IMR-90 (cell line): ENCODE measurements at regions not wholly inside any gene's neighbourhood (a gene's known extent, or its start where the extent isn't known, plus 50 kb on each side); places are given as distances from the start of the nearest gene placed in this dataset.

ENCODE experiments used
- ATAC-seq: fragments of 200-7000 bp; cut with Tn5 transposase; 2 replicates; pipeline ENCODE4 v1.9.1; 2020; ENCODE audit warnings: low read depth, mild to moderate bottlenecking, moderate library complexity
- BruUV-seq: library from RNA; stranded (reverse); fragments of 400-500 nt; replicated peaks from 2 replicates; lab custom pipeline; 2021; lab: Mats Ljungman, UMichigan
- CTCF ChIA-PET: fragments of 300-600 bp; formaldehyde crosslinking; extraction: SDS; loops from one replicate; lab custom pipeline; 2021; ENCODE audit warnings: antibody characterized with exemption; lab: Yijun Ruan, JAX
- POLR2A ChIA-PET: fragments of 300-600 bp; sonication (Branson Sonifier 250); formaldehyde crosslinking; loops from one replicate; lab custom pipeline; 2022; ENCODE audit warnings: antibody characterized with exemption; ENCODE audit not compliant: unreplicated experiment; lab: Charles Lee
- DNase-seq: peaks from one replicate; pipeline ENCODE4 v3.0.0; 2013
- H2AFZ ChIP-seq: replicated peaks from 2 replicates; pipeline ENCODE3; 2013; ENCODE audit warnings: low read length, mild to moderate bottlenecking; ENCODE audit not compliant: poor library complexity
- H2AK5ac ChIP-seq: 2 replicates; pipeline ENCODE4 v1.6.1; 2013; ENCODE audit warnings: low read depth, low read length, inconsistent platforms
- H2AK9ac ChIP-seq: replicated peaks from 2 replicates; pipeline ENCODE3; 2013; ENCODE audit warnings: mild to moderate bottlenecking, low read depth, low read length, moderate library complexity; ENCODE audit not compliant: poor library complexity
- H2BK120ac ChIP-seq: 2 replicates; pipeline ENCODE4 v1.6.1; 2013; ENCODE audit warnings: low read depth, low read length, inconsistent platforms
- H2BK15ac ChIP-seq: 3 replicates; pipeline ENCODE4 v1.6.1; 2013; ENCODE audit warnings: low read depth, low read length, inconsistent platforms
- H2BK20ac ChIP-seq: 2 replicates; pipeline ENCODE4 v1.6.1; 2013; ENCODE audit warnings: low read depth, mild to moderate bottlenecking, inconsistent platforms, low read length, moderate library complexity
- H2BK5ac ChIP-seq: 2 replicates; pipeline ENCODE4 v1.6.1; 2013; ENCODE audit warnings: mild to moderate bottlenecking, low read depth, low read length, inconsistent platforms; ENCODE audit not compliant: poor library complexity, severe bottlenecking
- H3K14ac ChIP-seq: replicated peaks from 2 replicates; pipeline ENCODE4 v1.6.1; 2013; ENCODE audit warnings: low read depth, low read length, inconsistent platforms
- H3K18ac ChIP-seq: 2 replicates; pipeline ENCODE4 v1.6.1; 2013; ENCODE audit warnings: low read depth, low read length, control low read depth
- H3K23ac ChIP-seq: 2 replicates; pipeline ENCODE4 v1.6.1; 2013; ENCODE audit warnings: low read depth, low read length, inconsistent platforms
- H3K27ac ChIP-seq: 2 replicates; pipeline ENCODE4 v1.5.1; 2013; ENCODE audit warnings: mild to moderate bottlenecking, control low read depth, low read length; ENCODE audit not compliant: insufficient read depth
- H3K27me3 ChIP-seq: 2 replicates; pipeline ENCODE4 v1.6.1; 2013; ENCODE audit warnings: low read length; ENCODE audit not compliant: control insufficient read depth, insufficient read depth
- H3K36me3 ChIP-seq: 2 replicates; pipeline ENCODE4 v1.6.1; 2013; ENCODE audit warnings: low read length, mixed read lengths; ENCODE audit not compliant: control insufficient read depth, insufficient read depth
- H3K4ac ChIP-seq: 2 replicates; pipeline ENCODE4 v1.6.1; 2013; ENCODE audit warnings: low read depth, low read length, inconsistent platforms
- H3K4me1 ChIP-seq: 2 replicates; pipeline ENCODE4 v1.6.1; 2013; ENCODE audit warnings: low read length, mixed read lengths; ENCODE audit not compliant: control insufficient read depth, insufficient read depth
- H3K4me2 ChIP-seq: 2 replicates; pipeline ENCODE4 v1.6.1; 2013; ENCODE audit warnings: low read depth, mild to moderate bottlenecking, control low read depth, low read length, moderate library complexity
- H3K4me3 ChIP-seq: 2 replicates; pipeline ENCODE4 v1.5.1; 2013; ENCODE audit warnings: low read depth, mild to moderate bottlenecking, control low read depth, low read length, moderate library complexity; ENCODE audit not compliant: insufficient read depth
- H3K56ac ChIP-seq: 2 replicates; pipeline ENCODE4 v1.6.1; 2013; ENCODE audit warnings: low read length, inconsistent platforms; ENCODE audit not compliant: insufficient read depth; ENCODE audit errors: extremely low read depth
- H3K79me1 ChIP-seq, 2 experiments: 2 replicates each; pipeline ENCODE4 v1.6.1; 2013; ENCODE audit warnings: low read length in 2 of 2, inconsistent platforms in 1 of 2, low read depth in 1 of 2
- H3K9ac ChIP-seq: 2 replicates; pipeline ENCODE4 v1.6.1; 2013; ENCODE audit warnings: low read depth, low read length, control low read depth
- H3K9me1 ChIP-seq: 2 replicates; pipeline ENCODE4 v1.6.1; 2013; ENCODE audit warnings: low read length, inconsistent platforms; ENCODE audit not compliant: insufficient read depth
- H3K9me3 ChIP-seq: 2 replicates; pipeline ENCODE4 v1.6.1; 2013; ENCODE audit warnings: low read length; ENCODE audit not compliant: control insufficient read depth, insufficient read depth
- H4K20me1 ChIP-seq: 2 replicates; pipeline ENCODE4 v1.6.1; 2013; ENCODE audit warnings: low read length, inconsistent platforms; ENCODE audit not compliant: insufficient read depth
- H4K5ac ChIP-seq: 2 replicates; pipeline ENCODE4 v1.6.1; 2013; ENCODE audit warnings: mild to moderate bottlenecking, low read depth, low read length, control low read depth
- H4K8ac ChIP-seq, 2 experiments: 2 replicates each; pipeline ENCODE4 v1.6.1; 2013; ENCODE audit warnings: low read depth in 2 of 2, low read length in 2 of 2, control low read depth in 1 of 2, inconsistent platforms in 1 of 2
- H4K91ac ChIP-seq: 2 replicates; pipeline ENCODE4 v1.6.1; 2013; ENCODE audit warnings: low read depth, low read length, inconsistent platforms; ENCODE audit not compliant: insufficient read depth
- CEBPB ChIP-seq: IDR thresholded peaks from 2 replicates; pipeline ENCODE4 v1.6.1; 2012; ENCODE audit warnings: low read depth, low read length, improper control_type of control experiment
- MAZ ChIP-seq: IDR thresholded peaks from 2 replicates; pipeline ENCODE4 v1.6.1; 2012; ENCODE audit warnings: low read depth, mild to moderate bottlenecking, low read length, improper control_type of control experiment, moderate library complexity, borderline replicate concordance
- MXI1 ChIP-seq: IDR thresholded peaks from 2 replicates; pipeline ENCODE4 v1.6.1; 2012; ENCODE audit warnings: low read depth, mild to moderate bottlenecking, low read length, moderate library complexity, borderline replicate concordance
- NFE2L2 ChIP-seq: fragments of 150-350 bp; IDR thresholded peaks from 2 replicates; pipeline ENCODE4 v1.6.1; 2016; ENCODE audit warnings: low read depth, mild to moderate bottlenecking, low read length
- POLR2A ChIP-seq: IDR thresholded peaks from 2 replicates; pipeline ENCODE4 v1.6.1; 2012; ENCODE audit warnings: mild to moderate bottlenecking, low read depth, low read length
- RAD21 ChIP-seq: IDR thresholded peaks from 2 replicates; pipeline ENCODE4 v1.6.1; 2012; ENCODE audit warnings: low read length, improper control_type of control experiment
- RCOR1 ChIP-seq: IDR thresholded peaks from 2 replicates; pipeline ENCODE4 v1.6.1; 2012; ENCODE audit warnings: mild to moderate bottlenecking, low read length, improper control_type of control experiment; ENCODE audit not compliant: insufficient replicate concordance
- SMC3 ChIP-seq: fragments of 150-350 bp; IDR thresholded peaks from 2 replicates; pipeline ENCODE4 v1.6.1; 2016; ENCODE audit warnings: low read depth, mild to moderate bottlenecking, antibody characterized with exemption, low read length, moderate library complexity
- WGBS, 2 experiments: methylation state at CpG; one replicate each; pipeline versions ENCODE4 v1.1.5 to v1.1.7; 2013; ENCODE audit warnings: missing lambda C conversion rate in 2 of 2; ENCODE audit not compliant: insufficient read length in 1 of 2; ENCODE audit errors: extremely low coverage in 2 of 2; 5-methylcytosine and 5-hydroxymethylcytosine counted together
- dilution Hi-C: fragments of 300-500 bp; cut with HindIII; formaldehyde crosslinking; loops from one replicate; pipeline ENCODE4 v1.14.3; 2018; ENCODE audit warnings: low sequenced_read_pairs; ENCODE audit not compliant: unreplicated experiment
- in situ Hi-C: fragments of 300-500 bp; cut with MboI; formaldehyde crosslinking; loops from 3 replicates; pipeline ENCODE4 v1.14.3; 2019; ENCODE audit warnings: low sequenced_read_pairs, inconsistent platforms, mixed read lengths
- intact Hi-C: fragments of 100-400 bp; cut with micrococcal nuclease; formaldehyde crosslinking; loops from 2 replicates; pipeline ENCODE4 v1.10.0; 2022
- TF ChIP-seq, protein P1 (sequence below): conservative IDR thresholded peaks from 2 replicates; pipeline ENCODE4 v1.5.1; 2012; ENCODE audit warnings: mild to moderate bottlenecking, low read depth, low read length, improper control_type of control experiment
- TF ChIP-seq, protein P2 (sequence below): fragments of 150-350 bp; IDR thresholded peaks from 2 replicates; pipeline ENCODE4 v1.6.1; 2016; ENCODE audit warnings: low read depth, mild to moderate bottlenecking, low read length, moderate library complexity, borderline replicate concordance

DNA sequence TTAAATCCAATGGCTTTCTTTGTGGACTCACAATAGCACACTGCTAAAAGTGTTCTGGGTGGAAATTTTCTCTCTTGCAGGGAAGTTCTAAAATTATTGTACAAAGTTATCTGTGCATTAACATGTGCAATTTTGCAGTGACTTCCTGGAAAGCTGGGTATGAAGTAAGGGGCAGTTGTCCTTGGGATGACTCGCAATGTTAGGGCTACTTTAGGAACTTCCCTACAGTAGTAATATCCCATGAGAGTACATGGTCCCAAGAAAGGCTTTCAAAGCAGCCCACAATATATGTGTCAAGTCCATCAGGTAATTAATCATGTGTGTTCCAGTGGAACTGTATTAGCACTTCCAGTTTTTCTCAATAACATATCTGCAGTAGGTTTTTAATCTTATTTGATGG, 201.0 kb upstream of the UBE2E2 start:
- Histone ChIP-seq H2BK15ac (no peak overlapping the region), H2AFZ (no peak overlapping the region), H2AK5ac (no peak overlapping the region), H3K4ac (no peak overlapping the region), H3K27me3 (peaks cover 6% of the 10 kb centered on the region), H3K4me3 (no peak overlapping the region), H3K56ac (no peak overlapping the region), H2AK9ac (no peak overlapping the region), H3K9ac (no peak overlapping the region), H3K18ac (no peak overlapping the region), H4K5ac (no peak overlapping the region), H2BK5ac (no peak overlapping the region), H3K9me3 (no peaks in the 10 kb centered on the region), H4K91ac (no peak overlapping the region), H2BK20ac (no peak overlapping the region), H3K27ac (no peak overlapping the region), H4K8ac (no peak overlapping the region), H2BK120ac (no peak overlapping the region), H3K36me3 (no peaks in the 10 kb centered on the region), H3K4me1 (no peaks in the 10 kb centered on the region; the same call in 1 of the 2 replicates), H3K79me1 (no peaks in the 10 kb centered on the region), H3K23ac (no peak overlapping the region), H3K4me2 (no peak overlapping the region), H3K14ac (no peak overlapping the region), H4K20me1 (no peaks in the 10 kb centered on the region), H3K9me1 (peaks cover 4% of the 10 kb centered on the region; the same call in 1 of the 2 replicates)
- no peak for DNase-seq
- no CpG with 5 or more reads among the region's 1 CpG for WGBS, 2 experiments
- TF ChIP-seq NFE2L2 (no peak), MXI1 (no peak), RCOR1 (no peak), CEBPB (no peak), POLR2A (no peak), MAZ (no peak), SMC3 (no peak), RAD21 (no peak)
- TF ChIP-seq, protein P1, sequence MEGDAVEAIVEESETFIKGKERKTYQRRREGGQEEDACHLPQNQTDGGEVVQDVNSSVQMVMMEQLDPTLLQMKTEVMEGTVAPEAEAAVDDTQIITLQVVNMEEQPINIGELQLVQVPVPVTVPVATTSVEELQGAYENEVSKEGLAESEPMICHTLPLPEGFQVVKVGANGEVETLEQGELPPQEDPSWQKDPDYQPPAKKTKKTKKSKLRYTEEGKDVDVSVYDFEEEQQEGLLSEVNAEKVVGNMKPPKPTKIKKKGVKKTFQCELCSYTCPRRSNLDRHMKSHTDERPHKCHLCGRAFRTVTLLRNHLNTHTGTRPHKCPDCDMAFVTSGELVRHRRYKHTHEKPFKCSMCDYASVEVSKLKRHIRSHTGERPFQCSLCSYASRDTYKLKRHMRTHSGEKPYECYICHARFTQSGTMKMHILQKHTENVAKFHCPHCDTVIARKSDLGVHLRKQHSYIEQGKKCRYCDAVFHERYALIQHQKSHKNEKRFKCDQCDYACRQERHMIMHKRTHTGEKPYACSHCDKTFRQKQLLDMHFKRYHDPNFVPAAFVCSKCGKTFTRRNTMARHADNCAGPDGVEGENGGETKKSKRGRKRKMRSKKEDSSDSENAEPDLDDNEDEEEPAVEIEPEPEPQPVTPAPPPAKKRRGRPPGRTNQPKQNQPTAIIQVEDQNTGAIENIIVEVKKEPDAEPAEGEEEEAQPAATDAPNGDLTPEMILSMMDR, result no peak
- TF ChIP-seq, protein P2, sequence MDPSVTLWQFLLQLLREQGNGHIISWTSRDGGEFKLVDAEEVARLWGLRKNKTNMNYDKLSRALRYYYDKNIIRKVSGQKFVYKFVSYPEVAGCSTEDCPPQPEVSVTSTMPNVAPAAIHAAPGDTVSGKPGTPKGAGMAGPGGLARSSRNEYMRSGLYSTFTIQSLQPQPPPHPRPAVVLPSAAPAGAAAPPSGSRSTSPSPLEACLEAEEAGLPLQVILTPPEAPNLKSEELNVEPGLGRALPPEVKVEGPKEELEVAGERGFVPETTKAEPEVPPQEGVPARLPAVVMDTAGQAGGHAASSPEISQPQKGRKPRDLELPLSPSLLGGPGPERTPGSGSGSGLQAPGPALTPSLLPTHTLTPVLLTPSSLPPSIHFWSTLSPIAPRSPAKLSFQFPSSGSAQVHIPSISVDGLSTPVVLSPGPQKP, result no peak
- in situ Hi-C loops, result no loop called here
- no peak for ATAC-seq
- ChIA-PET POLR2A (no interaction called here), CTCF (interaction anchor here (1.5 kb wide), 1 partner anchor 10 kb away, joined by 4 read pairs; no protein-coding TSS in a partner anchor)
- intact Hi-C loops, result loop anchor here (10.0 kb wide), 1 partner anchor 693 kb away; no protein-coding TSS in a partner anchor
- BruUV-seq, result no TSS peak
- dilution Hi-C loops, result no loop called here
